Nephron progenitor cell (in vitro differentiated cells): ENCODE measurements at regions not wholly inside any gene's neighbourhood (a gene's known extent, or its start where the extent isn't known, plus 50 kb on each side); places are given as distances from the start of the nearest gene placed in this dataset.

Source experiments
- DNase-seq: peaks from one replicate; pipeline ENCODE4 v3.0.0; 2021
- H3K27ac Mint-ChIP-seq: 2 replicates; pipeline ENCODE4 v1.8.0; 2021; ENCODE audit warnings: mild to moderate bottlenecking, moderate library complexity, mixed read lengths
- H3K27me3 Mint-ChIP-seq: 2 replicates; pipeline ENCODE4 v1.8.0; 2021; ENCODE audit warnings: mild to moderate bottlenecking, low read depth, mixed read lengths; ENCODE audit not compliant: poor library complexity
- H3K36me3 Mint-ChIP-seq: 2 replicates; pipeline ENCODE4 v1.8.0; 2021; ENCODE audit warnings: low read depth, mixed read lengths
- H3K4me1 Mint-ChIP-seq: 2 replicates; pipeline ENCODE4 v1.8.0; 2021; ENCODE audit warnings: mixed read lengths
- H3K4me3 Mint-ChIP-seq: 2 replicates; pipeline ENCODE4 v1.8.0; 2021; ENCODE audit warnings: mild to moderate bottlenecking, moderate library complexity, mixed read lengths
- H3K9me3 Mint-ChIP-seq: 2 replicates; pipeline ENCODE4 v1.8.0; 2021; ENCODE audit warnings: mild to moderate bottlenecking, moderate library complexity, mixed read lengths
- TF ChIP-seq, protein P1 (sequence below): fragments of 200-600 bp; sonication (generic); IDR thresholded peaks from 2 replicates; pipeline ENCODE4 v1.5.0; 2021; ENCODE audit warnings: antibody characterized with exemption

DNA sequence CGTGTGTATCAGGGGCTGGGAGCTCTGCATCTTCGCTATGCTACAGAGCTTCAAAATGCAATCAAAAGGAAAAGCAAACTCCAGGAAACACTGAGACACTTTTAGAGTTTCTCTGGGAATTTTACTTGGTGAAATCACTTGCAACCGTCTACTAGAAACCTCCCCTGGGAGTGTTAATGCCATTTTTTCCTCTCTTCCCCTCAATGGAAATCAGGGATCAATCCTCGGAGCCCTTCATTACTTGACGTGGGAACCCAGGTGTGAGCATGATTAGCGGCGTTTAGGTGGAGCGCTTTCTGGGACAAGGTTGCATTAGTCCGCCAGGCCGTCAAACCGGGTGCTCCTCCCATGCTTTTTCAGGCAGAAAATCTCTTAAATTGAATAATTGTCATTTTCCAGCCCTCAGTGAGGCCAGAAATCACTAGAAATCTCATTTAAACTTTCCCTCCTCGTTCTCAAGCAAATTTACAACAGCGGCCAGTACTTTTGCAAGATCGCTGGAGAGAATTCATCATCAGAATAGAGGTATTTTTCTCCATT, 191.3 kb downstream of the IRX1 start:
- H3K4me3 Mint-ChIP-seq: no peak overlapping the region
- DNase-seq: no peak

DNA sequence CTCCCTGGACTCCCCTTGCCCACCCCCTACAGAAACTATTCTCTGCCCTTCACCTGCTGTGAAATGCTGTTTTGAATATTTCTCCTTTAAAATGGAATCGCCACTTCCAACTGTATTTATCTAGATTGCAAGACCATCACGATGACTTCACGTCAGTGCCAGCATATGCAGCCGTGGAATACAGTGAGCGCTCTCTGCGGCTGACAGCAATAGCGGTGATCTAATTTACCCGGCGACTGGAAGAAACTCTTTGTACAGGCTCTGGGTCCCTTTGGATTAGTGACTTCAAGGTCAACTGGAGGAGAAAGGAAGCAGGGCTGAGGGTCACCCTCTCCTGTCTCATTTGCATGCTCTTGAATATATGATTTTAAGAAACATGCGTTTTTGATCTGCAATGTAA, 192.0 kb downstream of the IRX1 start:
- no peak overlapping the region for H3K27ac Mint-ChIP-seq
- H3K27me3 Mint-ChIP-seq: peaks cover 7% of the 10 kb centered on the region
- DNase-seq: no peak
- TF ChIP-seq, protein P1, sequence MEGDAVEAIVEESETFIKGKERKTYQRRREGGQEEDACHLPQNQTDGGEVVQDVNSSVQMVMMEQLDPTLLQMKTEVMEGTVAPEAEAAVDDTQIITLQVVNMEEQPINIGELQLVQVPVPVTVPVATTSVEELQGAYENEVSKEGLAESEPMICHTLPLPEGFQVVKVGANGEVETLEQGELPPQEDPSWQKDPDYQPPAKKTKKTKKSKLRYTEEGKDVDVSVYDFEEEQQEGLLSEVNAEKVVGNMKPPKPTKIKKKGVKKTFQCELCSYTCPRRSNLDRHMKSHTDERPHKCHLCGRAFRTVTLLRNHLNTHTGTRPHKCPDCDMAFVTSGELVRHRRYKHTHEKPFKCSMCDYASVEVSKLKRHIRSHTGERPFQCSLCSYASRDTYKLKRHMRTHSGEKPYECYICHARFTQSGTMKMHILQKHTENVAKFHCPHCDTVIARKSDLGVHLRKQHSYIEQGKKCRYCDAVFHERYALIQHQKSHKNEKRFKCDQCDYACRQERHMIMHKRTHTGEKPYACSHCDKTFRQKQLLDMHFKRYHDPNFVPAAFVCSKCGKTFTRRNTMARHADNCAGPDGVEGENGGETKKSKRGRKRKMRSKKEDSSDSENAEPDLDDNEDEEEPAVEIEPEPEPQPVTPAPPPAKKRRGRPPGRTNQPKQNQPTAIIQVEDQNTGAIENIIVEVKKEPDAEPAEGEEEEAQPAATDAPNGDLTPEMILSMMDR: no peak
- no peaks in the 10 kb centered on the region for H3K36me3 Mint-ChIP-seq
- peaks cover 26% of the 10 kb centered on the region for H3K4me1 Mint-ChIP-seq
- H3K9me3 Mint-ChIP-seq: no peaks in the 10 kb centered on the region
- H3K4me3 Mint-ChIP-seq: no peak overlapping the region

More for the DNA sequence above, 191.3 kb downstream of the IRX1 start:
- Mint-ChIP-seq H3K4me1 (peaks cover 23% of the 10 kb centered on the region), H3K27ac (no peak overlapping the region), H3K27me3 (peaks cover 10% of the 10 kb centered on the region), H3K36me3 (no peaks in the 10 kb centered on the region), H3K9me3 (no peaks in the 10 kb centered on the region)
- TF ChIP-seq, protein P1: no peak

DNA sequence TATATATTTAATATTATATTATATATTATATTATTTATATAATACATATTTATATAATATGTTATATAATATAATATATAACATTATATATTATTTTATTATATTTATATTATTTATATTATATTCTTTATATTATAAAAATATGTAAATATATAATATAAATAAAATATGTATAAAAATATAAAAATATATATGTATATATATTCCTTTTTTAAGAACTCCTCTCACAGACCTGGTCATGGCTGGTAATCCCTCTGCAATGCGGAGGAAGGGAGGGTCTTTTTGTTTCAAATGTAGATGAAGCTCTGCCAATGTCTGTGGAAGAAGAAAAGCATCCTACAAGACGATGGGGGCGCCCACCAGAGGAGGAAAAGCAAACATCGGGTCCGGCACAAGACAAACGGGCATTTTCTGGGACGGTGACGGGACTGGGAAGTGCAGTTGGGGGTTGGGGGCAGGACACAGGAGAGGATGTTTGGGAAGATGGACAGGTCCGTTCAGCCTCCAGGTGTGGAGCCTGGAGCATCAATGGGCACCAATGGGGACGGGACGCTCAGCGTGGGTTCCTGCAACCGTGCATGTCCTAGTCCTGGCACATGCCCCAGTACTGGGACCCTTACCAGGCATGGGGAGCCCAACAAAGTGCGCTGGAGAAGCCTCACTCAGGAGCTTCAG, 194.0 kb downstream of the IRX1 start:
- Mint-ChIP-seq H3K4me3 (no peak overlapping the region), H3K27ac (no peak overlapping the region), H3K27me3 (no peaks in the 10 kb centered on the region), H3K4me1 (peaks cover 26% of the 10 kb centered on the region), H3K9me3 (peaks cover 7% of the 10 kb centered on the region), H3K36me3 (peaks cover 4% of the 10 kb centered on the region)
- no peak for DNase-seq
- TF ChIP-seq, protein P1: no peak

DNA sequence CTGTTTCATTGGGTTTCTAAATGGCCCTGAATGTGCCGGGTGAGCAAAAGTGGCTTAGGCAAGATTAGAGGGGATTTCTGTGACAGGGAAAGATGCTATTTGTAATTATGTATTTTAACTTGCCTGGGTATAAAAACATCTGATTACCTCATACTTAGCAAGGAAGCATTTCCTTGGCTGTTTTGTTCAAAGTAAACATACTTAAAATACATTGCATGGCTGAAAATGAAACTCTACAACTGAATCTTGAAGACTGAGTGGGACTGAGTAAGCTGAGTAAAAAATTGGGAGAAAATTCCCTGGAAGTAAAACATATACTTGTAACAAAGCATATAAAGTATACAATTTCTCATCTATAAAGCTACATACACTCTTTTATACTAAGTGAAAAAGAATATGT, 197.5 kb downstream of the IRX1 start:
- H3K36me3 Mint-ChIP-seq: peaks cover 4% of the 10 kb centered on the region
- H3K9me3 Mint-ChIP-seq: peaks cover 14% of the 10 kb centered on the region
- no peaks in the 10 kb centered on the region for H3K27me3 Mint-ChIP-seq
- no peak for DNase-seq
- TF ChIP-seq, protein P1: no peak
- H3K4me1 Mint-ChIP-seq: peaks cover 23% of the 10 kb centered on the region
- no peak overlapping the region for H3K4me3 Mint-ChIP-seq
- no peak overlapping the region for H3K27ac Mint-ChIP-seq

DNA sequence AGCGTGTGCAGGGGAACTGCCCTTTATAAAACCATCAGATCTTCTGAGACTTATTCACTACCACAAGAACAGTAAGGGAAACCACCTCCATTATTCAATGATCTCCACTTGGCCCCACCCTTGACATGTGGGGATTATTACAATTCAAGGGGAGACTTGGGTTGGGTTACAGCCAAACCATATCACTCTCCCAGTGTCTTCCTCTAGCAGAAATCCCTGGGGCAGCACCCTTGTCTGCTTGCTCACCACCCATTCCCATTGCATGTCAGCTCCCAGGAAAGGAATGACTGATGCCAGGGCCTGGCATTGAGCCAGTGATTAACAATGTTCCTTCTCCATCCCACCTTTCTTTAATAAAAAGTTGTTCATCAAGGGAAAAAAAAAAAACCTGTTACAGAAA, 199.0 kb downstream of the IRX1 start:
- H3K4me3 Mint-ChIP-seq: no peak overlapping the region
- DNase-seq: no peak
- peaks cover 4% of the 10 kb centered on the region for H3K36me3 Mint-ChIP-seq
- H3K4me1 Mint-ChIP-seq: peaks cover 23% of the 10 kb centered on the region
- H3K9me3 Mint-ChIP-seq: peaks cover 19% of the 10 kb centered on the region
- no peak overlapping the region for H3K27ac Mint-ChIP-seq
- no peaks in the 10 kb centered on the region for H3K27me3 Mint-ChIP-seq
- TF ChIP-seq, protein P1: no peak

DNA sequence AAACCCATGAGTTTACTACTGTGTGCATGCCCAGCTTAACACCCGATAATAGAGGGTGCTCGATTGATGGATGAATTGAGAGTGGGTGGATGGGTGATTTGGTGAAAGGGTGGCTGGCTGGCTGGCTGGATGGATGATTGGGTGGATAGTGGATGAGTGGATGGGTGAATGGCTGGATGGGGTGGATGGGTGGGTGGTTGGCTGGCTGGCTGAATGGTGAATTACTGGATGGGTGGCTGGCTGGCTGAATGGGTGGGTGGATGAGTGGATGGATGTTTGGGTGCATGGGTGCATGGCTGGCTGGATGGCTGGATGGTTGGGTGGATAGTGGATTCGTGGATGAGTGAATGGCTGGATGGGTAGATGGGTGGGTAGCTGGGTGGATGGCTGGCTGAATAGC, 201.1 kb downstream of the IRX1 start:
- H3K36me3 Mint-ChIP-seq: peaks cover 4% of the 10 kb centered on the region
- peaks cover 6% of the 10 kb centered on the region for H3K4me1 Mint-ChIP-seq
- H3K9me3 Mint-ChIP-seq: peaks cover 35% of the 10 kb centered on the region
- H3K27ac Mint-ChIP-seq: no peak overlapping the region
- TF ChIP-seq, protein P1: no peak
- H3K27me3 Mint-ChIP-seq: no peaks in the 10 kb centered on the region
- DNase-seq: no peak
- no peak overlapping the region for H3K4me3 Mint-ChIP-seq
